SH-SY5Y (cell line): ENCODE measurements at regions not wholly inside any gene's neighbourhood (a gene's known extent, or its start where the extent isn't known, plus 50 kb on each side); places are given as distances from the start of the nearest gene placed in this dataset.

Experiments used
- GATA2 ChIP-seq: IDR thresholded peaks from 2 replicates; pipeline ENCODE4 v1.6.1; 2011; ENCODE audit warnings: mild to moderate bottlenecking, low read depth, low read length
- GATA3 ChIP-seq: IDR thresholded peaks from 2 replicates; pipeline ENCODE4 v1.6.1; 2011; ENCODE audit warnings: low read depth, mild to moderate bottlenecking, low read length, moderate library complexity

GRCh38 chr4:136392576-136392975, 1139.7 kb downstream of the PCDH18 start:
- TF ChIP-seq GATA2: no peak
- TF ChIP-seq GATA3: no peak
